ENCODE measurements at regions not wholly inside any gene's neighbourhood (a gene's known extent, or its start where the extent isn't known, plus 50 kb on each side); places are given as distances from the start of the nearest gene placed in this dataset.
A peak's percentile ranks its signal among the peaks of the same experiment; 100 is the strongest.

DNA sequence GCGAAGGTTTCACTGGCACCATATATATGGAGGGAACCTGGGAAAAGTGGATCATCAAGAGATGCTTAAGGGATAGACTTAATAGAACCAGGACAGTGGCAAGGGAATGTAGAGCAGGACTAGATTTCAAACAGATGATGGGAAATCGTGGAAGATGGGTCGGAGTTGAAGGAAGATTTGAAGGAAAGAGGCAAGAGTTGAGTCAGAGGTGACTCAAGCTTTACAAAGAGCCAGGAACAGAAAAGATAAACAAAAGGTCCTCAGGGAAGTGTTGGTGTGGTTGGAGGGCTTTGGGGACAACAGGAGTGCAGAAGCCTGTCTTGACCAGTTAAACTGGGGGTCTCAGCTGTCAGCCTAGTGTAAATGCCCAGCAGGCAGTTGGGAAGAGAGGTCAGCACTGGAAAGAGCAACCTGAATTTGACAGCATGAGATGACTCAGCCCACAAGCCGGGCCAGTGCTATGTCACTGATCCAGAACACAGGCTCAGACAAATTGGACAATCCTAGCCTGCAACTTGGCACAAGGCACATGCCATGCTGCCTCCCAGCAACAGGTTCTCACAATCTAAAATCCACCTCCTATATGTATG is 230.5 kb downstream of the IDS start:
- DNase-seq, result no peak

- peak; percentile 0 for DNase-seq
Measured at GRCh38 chrX:149272690-149273463, 232.2 kb downstream of the IDS start.

DNA sequence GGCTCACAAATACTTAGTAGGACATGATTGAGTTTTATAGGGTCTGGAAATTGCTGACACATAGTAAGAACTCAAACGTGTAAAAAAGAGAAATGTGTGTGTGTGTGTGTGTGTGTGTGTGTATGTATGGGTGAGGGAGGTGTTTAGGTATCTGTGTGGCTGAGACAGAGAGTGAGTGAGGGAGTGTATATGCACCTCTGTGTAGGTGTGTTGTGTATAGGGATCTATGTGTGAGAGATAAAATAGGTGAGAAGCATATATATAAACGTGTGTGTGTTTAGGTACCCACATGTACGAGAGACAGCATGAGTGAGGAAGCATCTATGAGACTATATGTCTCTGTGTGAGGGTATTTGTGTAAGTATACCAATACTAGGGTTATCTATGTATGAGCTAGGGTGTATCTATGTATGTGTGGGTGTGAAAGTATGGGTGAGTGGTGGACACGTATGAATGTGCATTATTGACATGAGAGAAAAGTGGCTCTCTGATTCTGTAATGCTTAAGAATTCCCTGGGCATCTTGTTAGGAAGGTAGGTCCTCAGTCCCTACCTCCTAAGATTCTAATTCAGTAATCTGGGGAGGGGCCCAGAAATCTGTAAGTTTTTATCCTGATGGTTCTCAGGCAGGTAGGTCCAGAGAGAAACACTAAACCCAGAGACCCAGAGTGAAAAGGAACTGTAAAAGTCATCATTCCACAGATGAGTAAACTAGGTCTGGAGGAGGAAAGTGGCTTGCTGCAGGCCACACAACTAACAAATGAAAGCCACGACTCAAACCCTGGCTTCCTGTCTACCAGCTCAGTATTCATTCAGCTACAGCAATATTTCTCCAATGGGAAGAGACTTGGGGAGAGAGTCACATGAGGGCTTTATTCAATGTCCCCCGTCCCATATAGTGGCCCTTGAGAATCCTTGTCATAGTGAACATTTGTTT is 237.0 kb downstream of the IDS start:
- no peak for DNase-seq

DNA sequence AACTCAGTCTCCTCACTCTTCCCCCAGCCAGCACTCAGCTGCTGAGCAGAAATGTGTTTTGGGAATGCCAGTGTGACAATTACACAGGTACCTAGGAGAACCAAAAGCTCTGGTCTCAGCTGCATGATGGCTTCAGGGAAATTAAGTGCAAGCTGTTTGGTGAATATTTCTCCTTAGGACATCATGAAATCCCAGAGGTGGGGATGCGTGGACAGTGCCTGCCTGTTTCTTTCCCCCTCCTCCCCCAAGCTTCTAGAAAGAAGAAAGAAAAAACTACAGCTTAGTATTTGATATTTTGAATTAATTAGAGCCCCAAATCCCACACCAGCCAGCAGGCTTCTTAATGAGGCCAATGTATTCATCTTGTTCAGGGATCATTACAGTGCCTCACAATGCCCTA is 243.0 kb downstream of the IDS start:
- DNase-seq, result no peak

GRCh38 chrX:149259241-149259640 is 245.9 kb downstream of the IDS start:
- no peak for DNase-seq

- DNase-seq, result no peak
Measured at GRCh38 chrX:149255860-149256259, 249.2 kb downstream of the IDS start.

- DNase-seq, result no peak
Measured at GRCh38 chrX:149248073-149248625, 257.0 kb downstream of the IDS start.

GRCh38 chrX:149230689-149231088 is 274.4 kb downstream of the IDS start:
- no peak for DNase-seq

- DNase-seq, result no peak
Measured at GRCh38 chrX:149223854-149224253, 281.3 kb downstream of the IDS start.

DNA sequence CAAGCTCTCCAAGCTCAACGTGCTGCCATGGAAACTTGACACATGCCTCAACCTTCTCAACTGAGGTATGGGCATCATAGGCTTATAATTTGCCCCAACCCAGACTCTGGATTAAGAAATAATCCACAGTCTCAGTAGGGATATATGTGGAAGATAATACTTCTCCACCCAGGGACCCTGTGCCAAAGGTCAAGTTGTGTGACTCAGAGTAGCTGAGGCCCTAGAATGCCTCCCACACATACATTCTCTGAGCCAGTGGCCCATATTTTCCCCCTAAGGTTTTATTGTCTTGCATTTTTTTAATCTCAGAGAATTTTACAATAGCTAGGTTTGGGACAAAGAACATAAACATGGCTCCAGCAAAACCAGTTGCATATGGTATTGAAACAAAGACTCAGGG is 283.1 kb downstream of the IDS start:
- DNase-seq, result no peak

DNA sequence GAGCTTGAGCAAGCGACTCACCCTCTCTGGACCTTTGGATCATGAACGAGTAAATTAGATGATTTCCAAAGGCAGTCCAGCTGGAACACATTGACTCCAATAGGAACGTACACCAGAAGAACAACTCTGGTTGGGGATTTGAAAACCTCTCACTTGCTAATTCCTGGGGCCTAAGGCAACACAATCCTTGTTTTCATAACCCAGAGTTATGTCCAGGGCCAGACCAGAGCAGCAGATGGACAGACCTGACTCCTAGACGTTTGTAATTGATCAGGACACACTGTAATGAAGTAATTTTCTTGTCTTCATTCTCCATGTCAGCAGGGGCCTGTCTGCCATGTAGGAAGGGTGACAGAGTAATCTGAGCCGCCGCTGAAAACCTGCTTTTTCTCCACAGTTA is 283.9 kb downstream of the IDS start:
- peak; percentile 1 for DNase-seq

- peak; percentile 32 for DNase-seq
Measured at GRCh38 chrX:149213264-149213663, 291.8 kb downstream of the IDS start.

- no peak for DNase-seq
Measured at GRCh38 chrX:149208307-149208706, 296.8 kb downstream of the IDS start.

GRCh38 chrX:149207518-149207917 is 297.6 kb downstream of the IDS start:
- no peak for DNase-seq

- no peak for DNase-seq
Measured at GRCh38 chrX:149205937-149206336, 299.2 kb downstream of the IDS start.

GRCh38 chrX:149205081-149205480 is 300.0 kb downstream of the IDS start:
- no peak for DNase-seq

- no peak for DNase-seq
Measured at GRCh38 chrX:149199734-149200133, 305.4 kb downstream of the IDS start.

- DNase-seq, result no peak
Measured at GRCh38 chrX:149198980-149199732, 305.9 kb downstream of the IDS start.

- DNase-seq, result no peak
Measured at GRCh38 chrX:149185087-149185486, 320.0 kb downstream of the IDS start.

DNA sequence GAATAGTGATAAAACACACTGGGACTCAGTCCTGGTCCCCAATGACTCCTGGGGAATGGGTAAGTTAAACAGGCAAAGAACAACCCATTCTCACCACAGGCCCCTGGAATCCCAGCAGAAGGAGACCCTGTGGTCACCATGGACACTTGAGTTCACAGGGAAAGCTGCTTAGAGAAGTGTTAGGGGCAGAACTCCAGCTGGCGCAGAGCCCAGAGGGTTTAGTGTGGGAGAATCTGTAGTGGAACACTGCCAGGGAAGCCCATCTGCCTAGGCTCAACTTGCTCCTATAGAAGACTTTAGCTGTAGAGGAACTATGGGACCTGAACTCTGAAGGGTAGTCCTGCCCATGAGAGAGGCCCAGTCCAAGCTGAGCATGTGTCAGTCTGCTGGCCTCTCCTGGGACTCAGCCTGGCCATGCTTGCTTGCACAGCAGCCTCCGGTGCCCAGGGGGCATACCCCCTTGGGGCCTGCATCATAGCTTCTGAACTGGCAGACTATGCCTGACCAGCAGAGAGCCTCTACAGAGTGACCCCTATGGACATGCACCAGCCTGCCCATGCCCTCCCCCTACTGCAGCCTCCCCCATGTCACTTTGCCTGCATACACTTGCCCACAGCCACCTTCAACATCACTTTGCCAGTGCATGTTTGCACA is 343.5 kb downstream of the IDS start:
- DNase-seq, result peak; percentile 4

DNA sequence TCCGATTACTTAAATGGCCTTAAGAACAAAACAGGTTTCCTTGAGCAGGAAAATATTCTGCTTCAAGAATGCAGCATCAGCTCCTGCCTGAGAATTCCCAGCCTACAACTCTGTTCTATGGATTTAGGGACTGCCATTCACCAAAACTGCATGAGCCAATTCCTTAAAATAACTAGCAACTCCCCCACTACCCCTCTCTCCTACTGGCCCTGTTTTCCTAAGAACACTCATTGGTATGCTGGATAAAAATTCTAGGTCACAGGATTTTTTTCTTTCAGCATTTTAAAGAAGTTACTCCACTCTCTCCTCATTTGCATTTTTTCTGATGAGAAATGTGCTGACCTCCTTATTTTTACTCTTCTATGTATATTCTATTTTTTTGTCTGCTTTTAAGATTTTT is 347.1 kb downstream of the IDS start:
- DNase-seq, result no peak

DNA sequence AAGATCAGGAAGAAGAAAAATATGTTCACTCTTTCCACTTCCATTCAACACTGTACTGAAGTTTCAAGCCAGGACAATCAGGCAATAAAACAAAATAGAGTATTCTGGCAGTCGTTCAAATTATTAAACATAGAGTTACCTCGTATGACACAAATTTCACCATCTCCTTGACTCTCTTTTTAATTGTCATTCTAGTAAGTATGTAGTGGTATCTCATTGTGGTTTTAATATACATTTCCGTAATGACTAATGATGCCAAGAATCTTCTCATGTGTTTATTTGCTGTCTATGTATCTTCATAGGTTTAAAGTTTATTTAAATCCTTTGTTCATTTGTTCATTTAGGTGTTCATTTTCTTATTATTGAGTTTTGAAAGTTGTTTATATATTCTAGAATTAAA is 352.2 kb downstream of the IDS start:
- no peak for DNase-seq

Measured in NCI-H69 (cell line).